Pancreas (tissue), 10 donors: ENCODE measurements at regions not wholly inside any gene's neighbourhood (a gene's known extent, or its start where the extent isn't known, plus 50 kb on each side); places are given as distances from the start of the nearest gene placed in this dataset.

ENCODE experiments used
- ATAC-seq, 4 donors: fragments of 200-7000 bp; cut with Tn5 transposase; one replicate each; pipeline versions ENCODE4 v1.8.0 to v1.9.1; 2020; ENCODE audit warnings: mild to moderate bottlenecking in 4 of 4, moderate library complexity in 4 of 4
- DNase-seq, 6 donors: peaks; one replicate each; pipeline ENCODE4 v3.0.0-alpha.2; 2020
- FAIRE-seq: peaks from 2 replicates; lab custom pipeline; 2012; peaks lifted over from hg19 to GRCh38; lab: Jason Lieb, UNC
- H3K27ac ChIP-seq, 4 donors: fragments of 200-600 bp; sonication (generic); 1 replicate in 3 of 4; 2 replicates in 1 of 4; pipeline versions ENCODE4 v1.5.0 to v1.8.0; 2020
- H3K27me3 ChIP-seq, 4 donors: fragments of 200-600 bp; one replicate each; pipeline ENCODE4 v1.8.0; 2021
- H3K36me3 ChIP-seq, 3 donors: fragments of 200-600 bp; sonication (generic) in 1 of 3; one replicate each; pipeline versions ENCODE4 v1.5.0 to v1.8.0; 2020 to 2021
- H3K4me1 ChIP-seq, 3 donors: fragments of 200-600 bp; one replicate each; pipeline ENCODE4 v1.8.0; 2021
- H3K4me3 ChIP-seq, 4 donors: fragments of 200-600 bp; sonication (generic) in 2 of 4; one replicate each; pipeline versions ENCODE4 v1.5.0 to v1.8.0; 2020 to 2021
- H3K9me3 ChIP-seq, 4 donors: fragments of 200-600 bp; one replicate each; pipeline ENCODE4 v1.8.0; 2021
- WGBS, 2 donors: extraction: QIAGEN DNeasy Blood & Tissue Kit; methylation state at CpG; one replicate each; pipeline ENCODE4 v1.1.7; 2013; 5-methylcytosine and 5-hydroxymethylcytosine counted together
- intact Hi-C, 3 donors: fragments of 100-400 bp; cut with DNase I; formaldehyde crosslinking; loops; one replicate each; pipeline versions ENCODE4 v1.11.1 to v1.14.2; 2022
- TF ChIP-seq, protein P1 (sequence below), 4 donors: fragments of 200-600 bp; sonication (generic) in 3 of 4; IDR thresholded peaks; one replicate each; pipeline versions ENCODE4 v1.5.0 to v1.8.0; 2021; ENCODE audit warnings: antibody characterized with exemption in 4 of 4
- donor health status: healthy with polysubstance abuse.
- donor health status: DM: no; HTN: no; CAD: no; lungs with moderate emphysema.
- donor health status: DM: no; HTN: no; CAD: no.
- donor health status: control.
- donor health status: control.
- donor health status: Bipolar disorder and iron deficiency.
- donor health status: DM: yes; HTN: yes; CAD: no.
- donor health status: DM: no; HTN: no; CAD: no.
- donor health status: DM: no; HTN: no; CAD: no.
- donor health status: DM: yes; HTN: yes; CAD: no.

GRCh38 chr2:223652122-223652521 lies 50.0 kb upstream of the SCG2 start:
- no peak overlapping the region for H3K4me3 ChIP-seq
- FAIRE-seq, result no peak
- no peaks in the 10 kb centered on the region for H3K27me3 ChIP-seq
- H3K36me3 ChIP-seq, result no peaks in the 10 kb centered on the region
- DNase-seq, result no peak
- intact Hi-C loops, result no loop called here
- WGBS, 2 donors, result 83 to 84% methylated on average over 1 of the region's 1 CpG
- H3K27ac ChIP-seq, result no peak overlapping the region
- no peak for ATAC-seq
- H3K4me1 ChIP-seq, result no peaks in the 10 kb centered on the region
- TF ChIP-seq, protein P1, sequence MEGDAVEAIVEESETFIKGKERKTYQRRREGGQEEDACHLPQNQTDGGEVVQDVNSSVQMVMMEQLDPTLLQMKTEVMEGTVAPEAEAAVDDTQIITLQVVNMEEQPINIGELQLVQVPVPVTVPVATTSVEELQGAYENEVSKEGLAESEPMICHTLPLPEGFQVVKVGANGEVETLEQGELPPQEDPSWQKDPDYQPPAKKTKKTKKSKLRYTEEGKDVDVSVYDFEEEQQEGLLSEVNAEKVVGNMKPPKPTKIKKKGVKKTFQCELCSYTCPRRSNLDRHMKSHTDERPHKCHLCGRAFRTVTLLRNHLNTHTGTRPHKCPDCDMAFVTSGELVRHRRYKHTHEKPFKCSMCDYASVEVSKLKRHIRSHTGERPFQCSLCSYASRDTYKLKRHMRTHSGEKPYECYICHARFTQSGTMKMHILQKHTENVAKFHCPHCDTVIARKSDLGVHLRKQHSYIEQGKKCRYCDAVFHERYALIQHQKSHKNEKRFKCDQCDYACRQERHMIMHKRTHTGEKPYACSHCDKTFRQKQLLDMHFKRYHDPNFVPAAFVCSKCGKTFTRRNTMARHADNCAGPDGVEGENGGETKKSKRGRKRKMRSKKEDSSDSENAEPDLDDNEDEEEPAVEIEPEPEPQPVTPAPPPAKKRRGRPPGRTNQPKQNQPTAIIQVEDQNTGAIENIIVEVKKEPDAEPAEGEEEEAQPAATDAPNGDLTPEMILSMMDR (IDR thresholded peaks at IDR 0.05), result no peak
- H3K9me3 ChIP-seq, result no peaks in the 10 kb centered on the region
